DND-41 (cell line): ENCODE measurements at regions not wholly inside any gene's neighbourhood (a gene's known extent, or its start where the extent isn't known, plus 50 kb on each side); places are given as distances from the start of the nearest gene placed in this dataset.

ENCODE experiments used
- CTCF ChIP-seq: IDR thresholded peaks from 2 replicates; pipeline ENCODE4 v1.5.1; 2012; ENCODE audit warnings: borderline replicate concordance, low read length, moderate library complexity, mild to moderate bottlenecking; ENCODE audit not compliant: poor library complexity, severe bottlenecking; ENCODE audit errors: extremely low read depth
- EZH2 ChIP-seq: IDR thresholded peaks from 3 replicates; pipeline ENCODE4 v1.6.1; 2012; ENCODE audit warnings: borderline replicate concordance, low read depth, mild to moderate bottlenecking, moderate library complexity, low read length, inconsistent platforms; ENCODE audit not compliant: severe bottlenecking

- TF ChIP-seq CTCF (no peak), EZH2 (no peak)
Measured at GRCh38 chr18:6479699-6480098, 65.0 kb upstream of the L3MBTL4 start.
